OCI-LY1 (cell line): ENCODE measurements at regions not wholly inside any gene's neighbourhood (a gene's known extent, or its start where the extent isn't known, plus 50 kb on each side); places are given as distances from the start of the nearest gene placed in this dataset.

Experiments
- CTCF ChIP-seq: fragments of 200-600 bp; sonication (generic), shearing (Covaris generic); IDR thresholded peaks from 2 replicates; pipeline ENCODE4 v1.5.1; 2017; ENCODE audit warnings: mild to moderate bottlenecking, antibody characterized with exemption, low read length, moderate library complexity, mixed read lengths
- EZH2 ChIP-seq: fragments of 200-600 bp; sonication (generic), shearing (Covaris generic); IDR thresholded peaks from 2 replicates; pipeline ENCODE4 v1.8.0; 2017; ENCODE audit warnings: borderline replicate concordance, mixed run types, mild to moderate bottlenecking, antibody characterized with exemption, low read length, moderate library complexity, mixed read lengths

- TF ChIP-seq CTCF: no peak
- no peak for TF ChIP-seq EZH2
Observed at GRCh38 chr9:117521293-117521692, 106.4 kb upstream of the ASTN2 start.
